A673 (cell line): ENCODE measurements at regions not wholly inside any gene's neighbourhood (a gene's known extent, or its start where the extent isn't known, plus 50 kb on each side); places are given as distances from the start of the nearest gene placed in this dataset.

ENCODE experiments used
- BruUV-seq: library from RNA; stranded (reverse); fragments of 400-500 nt; replicated peaks from 2 replicates; lab custom pipeline; 2021; lab: Mats Ljungman, UMichigan
- CTCF ChIA-PET: fragments of 300-600 bp; sonication (Branson Sonifier 250); formaldehyde crosslinking; loops from one replicate; lab custom pipeline; 2022; ENCODE audit warnings: antibody characterized with exemption; lab: Charles Lee
- POLR2A ChIA-PET: fragments of 300-600 bp; sonication (Branson Sonifier 250); formaldehyde crosslinking; loops from one replicate; lab custom pipeline; 2022; ENCODE audit warnings: antibody characterized with exemption; ENCODE audit not compliant: low non-redundant PET; lab: Charles Lee
- DNase-seq: peaks from one replicate; pipeline ENCODE4 v3.0.0-alpha.2; 2015; ENCODE audit warnings: low spot score
- H3K27ac ChIP-seq: fragments of 200-600 bp; sonication (generic); 2 replicates; pipeline ENCODE4 v1.5.1; 2016; ENCODE audit warnings: mixed run types, low read depth, mild to moderate bottlenecking, mixed read lengths, antibody characterized with exemption, low read length; ENCODE audit not compliant: poor library complexity, severe bottlenecking
- H3K27me3 ChIP-seq: fragments of 200-600 bp; sonication (generic); replicated peaks from 2 replicates; pipeline ENCODE4 v1.6.1; 2017; ENCODE audit warnings: mixed run types, low read depth, mild to moderate bottlenecking, mixed read lengths, antibody characterized with exemption, low read length; ENCODE audit not compliant: insufficient read depth, poor library complexity
- H3K36me3 ChIP-seq: fragments of 200-600 bp; sonication (generic); 2 replicates; pipeline ENCODE4 v1.6.1; 2016; ENCODE audit warnings: mixed run types, mild to moderate bottlenecking, mixed read lengths, antibody characterized with exemption, low read length; ENCODE audit not compliant: insufficient read depth, poor library complexity, severe bottlenecking
- H3K4me1 ChIP-seq: fragments of 200-600 bp; sonication (generic); 2 replicates; pipeline ENCODE4 v1.6.1; 2017; ENCODE audit warnings: mixed run types, mild to moderate bottlenecking, mixed read lengths, antibody characterized with exemption, low read length; ENCODE audit not compliant: insufficient read depth, poor library complexity, severe bottlenecking
- H3K4me3 ChIP-seq: fragments of 200-600 bp; sonication (generic); 2 replicates; pipeline ENCODE4 v1.5.1; 2016; ENCODE audit warnings: low read depth, mixed run types, mild to moderate bottlenecking, mixed read lengths, low read length; ENCODE audit not compliant: poor library complexity, severe bottlenecking
- H3K9me3 ChIP-seq: fragments of 200-600 bp; sonication (generic); 2 replicates; pipeline ENCODE4 v1.6.1; 2016; ENCODE audit warnings: mixed run types, low read depth, mild to moderate bottlenecking, mixed read lengths, antibody characterized with exemption, low read length; ENCODE audit not compliant: poor library complexity, severe bottlenecking
- EZH2 ChIP-seq: fragments of 200-600 bp; sonication (generic); IDR thresholded peaks from 2 replicates; pipeline ENCODE4 v1.6.1; 2017; ENCODE audit warnings: borderline replicate concordance, low read depth, mild to moderate bottlenecking, mixed read lengths, antibody characterized with exemption, low read length; ENCODE audit not compliant: poor library complexity, severe bottlenecking
- intact Hi-C: fragments of 100-400 bp; cut with micrococcal nuclease; formaldehyde crosslinking; loops from one replicate; pipeline ENCODE4 v1.10.0; 2022; ENCODE audit not compliant: unreplicated experiment
- TF ChIP-seq, protein P1 (sequence below): fragments of 300-800, 200-600 bp; sonication (generic); conservative IDR thresholded peaks from 2 replicates; pipeline ENCODE4 v1.5.1; 2017; ENCODE audit warnings: low read depth, mild to moderate bottlenecking, antibody characterized with exemption, low read length, moderate library complexity, mixed read lengths

- no TSS peak for BruUV-seq
- ChIA-PET POLR2A (no interaction called here), CTCF (no interaction called here)
- no peaks in the 10 kb centered on the region for H3K4me1 ChIP-seq
- H3K27ac ChIP-seq = no peak overlapping the region
- TF ChIP-seq EZH2 = no peak
- TF ChIP-seq, protein P1, sequence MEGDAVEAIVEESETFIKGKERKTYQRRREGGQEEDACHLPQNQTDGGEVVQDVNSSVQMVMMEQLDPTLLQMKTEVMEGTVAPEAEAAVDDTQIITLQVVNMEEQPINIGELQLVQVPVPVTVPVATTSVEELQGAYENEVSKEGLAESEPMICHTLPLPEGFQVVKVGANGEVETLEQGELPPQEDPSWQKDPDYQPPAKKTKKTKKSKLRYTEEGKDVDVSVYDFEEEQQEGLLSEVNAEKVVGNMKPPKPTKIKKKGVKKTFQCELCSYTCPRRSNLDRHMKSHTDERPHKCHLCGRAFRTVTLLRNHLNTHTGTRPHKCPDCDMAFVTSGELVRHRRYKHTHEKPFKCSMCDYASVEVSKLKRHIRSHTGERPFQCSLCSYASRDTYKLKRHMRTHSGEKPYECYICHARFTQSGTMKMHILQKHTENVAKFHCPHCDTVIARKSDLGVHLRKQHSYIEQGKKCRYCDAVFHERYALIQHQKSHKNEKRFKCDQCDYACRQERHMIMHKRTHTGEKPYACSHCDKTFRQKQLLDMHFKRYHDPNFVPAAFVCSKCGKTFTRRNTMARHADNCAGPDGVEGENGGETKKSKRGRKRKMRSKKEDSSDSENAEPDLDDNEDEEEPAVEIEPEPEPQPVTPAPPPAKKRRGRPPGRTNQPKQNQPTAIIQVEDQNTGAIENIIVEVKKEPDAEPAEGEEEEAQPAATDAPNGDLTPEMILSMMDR = no peak
- intact Hi-C loops = no loop called here
- peak; percentile 22 for DNase-seq
- H3K27me3 ChIP-seq = no peaks in the 10 kb centered on the region
- no peak overlapping the region for H3K4me3 ChIP-seq
- H3K9me3 ChIP-seq = no peaks in the 10 kb centered on the region
- no peaks in the 10 kb centered on the region for H3K36me3 ChIP-seq
These were observed 349.8 kb downstream of the RBM43 start for GRCh38 chr2:150911766-150912280.

- Histone ChIP-seq H3K9me3 (no peaks in the 10 kb centered on the region), H3K4me3 (no peak overlapping the region), H3K4me1 (no peaks in the 10 kb centered on the region), H3K27me3 (no peaks in the 10 kb centered on the region), H3K27ac (no peak overlapping the region), H3K36me3 (no peaks in the 10 kb centered on the region)
- TF ChIP-seq EZH2 = no peak
- TF ChIP-seq, protein P1 = no peak
- intact Hi-C loops = no loop called here
- DNase-seq = no peak
- ChIA-PET POLR2A (no interaction called here), CTCF (no interaction called here)
- BruUV-seq = no TSS peak
These were observed 352.1 kb downstream of the RBM43 start for GRCh38 chr2:150909613-150910012.

GRCh38 chr2:150909090-150909489, 352.6 kb downstream of the RBM43 start:
- no TSS peak for BruUV-seq
- Histone ChIP-seq H3K4me3 (no peak overlapping the region), H3K9me3 (no peaks in the 10 kb centered on the region), H3K27me3 (no peaks in the 10 kb centered on the region), H3K36me3 (no peaks in the 10 kb centered on the region), H3K4me1 (no peaks in the 10 kb centered on the region), H3K27ac (no peak overlapping the region)
- intact Hi-C loops = no loop called here
- CTCF ChIA-PET = no interaction called here
- TF ChIP-seq EZH2 = no peak
- TF ChIP-seq, protein P1 = no peak
- no peak for DNase-seq
- POLR2A ChIA-PET = interaction anchor here (0.7 kb wide), 1 partner anchor 80 kb away, joined by 3 read pairs; no protein-coding TSS in a partner anchor
